GM23338 (cell line): ENCODE measurements at regions not wholly inside any gene's neighbourhood (a gene's known extent, or its start where the extent isn't known, plus 50 kb on each side); places are given as distances from the start of the nearest gene placed in this dataset.

ENCODE experiments used
- ATAC-seq: fragments of 200-7000 bp; cut with Tn5 transposase; 3 replicates; pipeline ENCODE4 v1.9.1; 2020
- DNase-seq: peaks from one replicate; pipeline ENCODE4 v3.0.0-alpha.2; 2015; ENCODE audit warnings: low spot score
- H2AFZ ChIP-seq: fragments of 200-600 bp; sonication (generic); 2 replicates; pipeline ENCODE4 v1.8.0; 2016; ENCODE audit warnings: antibody characterized with exemption, mild to moderate bottlenecking, moderate library complexity
- H3F3A ChIP-seq: fragments of 200-600 bp; sonication (generic); replicated peaks from 2 replicates; pipeline ENCODE4 v1.8.0; 2017; ENCODE audit warnings: antibody characterized with exemption, mixed run types, low read depth
- H3K27ac ChIP-seq: fragments of 200-600 bp; sonication (generic); 2 replicates; pipeline ENCODE4 v1.6.1; 2016; ENCODE audit warnings: low read depth
- H3K27me3 ChIP-seq: fragments of 200-600 bp; sonication (generic); 2 replicates; pipeline ENCODE4 v1.8.0; 2016; ENCODE audit warnings: mild to moderate bottlenecking, mixed run types, moderate library complexity; ENCODE audit not compliant: insufficient read depth
- H3K36me3 ChIP-seq: fragments of 200-600 bp; sonication (generic); 2 replicates; pipeline ENCODE4 v1.8.0; 2016; ENCODE audit warnings: mild to moderate bottlenecking; ENCODE audit not compliant: insufficient read depth
- H3K4me1 ChIP-seq: fragments of 200-600 bp; sonication (generic); 2 replicates; pipeline ENCODE4 v1.8.0; 2016; ENCODE audit warnings: mild to moderate bottlenecking, moderate library complexity; ENCODE audit not compliant: insufficient read depth
- H3K4me2 ChIP-seq: fragments of 200-600 bp; sonication (generic); 2 replicates; pipeline ENCODE4 v1.7.1; 2017; ENCODE audit warnings: mixed run types
- H3K4me3 ChIP-seq: fragments of 200-600 bp; sonication (generic); 2 replicates; pipeline ENCODE4 v1.6.1; 2016; ENCODE audit warnings: mixed run types
- H3K79me2 ChIP-seq: fragments of 200-600 bp; sonication (generic); replicated peaks from 2 replicates; pipeline ENCODE4 v1.8.0; 2017; ENCODE audit warnings: mild to moderate bottlenecking; ENCODE audit not compliant: insufficient read depth
- H3K9me2 ChIP-seq: fragments of 200-600 bp; sonication (generic); 2 replicates; pipeline ENCODE4 v1.8.0; 2017; ENCODE audit not compliant: insufficient read depth
- H4K20me1 ChIP-seq: fragments of 200-600 bp; sonication (generic); replicated peaks from 2 replicates; pipeline ENCODE4 v1.8.0; 2017; ENCODE audit warnings: mild to moderate bottlenecking; ENCODE audit not compliant: insufficient read depth
- H3K27ac Mint-ChIP-seq: 2 replicates; pipeline ENCODE4 v1.8.0; 2020; ENCODE audit warnings: inconsistent platforms, mild to moderate bottlenecking, moderate library complexity, mixed read lengths
- H3K27me3 Mint-ChIP-seq: 3 replicates; pipeline ENCODE4 v1.8.0; 2022; ENCODE audit warnings: low read depth, mild to moderate bottlenecking, moderate library complexity, mixed read lengths, inconsistent platforms; ENCODE audit not compliant: insufficient read depth, poor library complexity
- H3K36me3 Mint-ChIP-seq: 3 replicates; pipeline ENCODE4 v1.8.0; 2021; ENCODE audit warnings: low read depth, mild to moderate bottlenecking, inconsistent platforms, moderate library complexity, mixed read lengths
- H3K4me1 Mint-ChIP-seq: 3 replicates; pipeline ENCODE4 v1.8.0; 2020; ENCODE audit warnings: mild to moderate bottlenecking, inconsistent platforms, mixed read lengths
- H3K4me3 Mint-ChIP-seq: 3 replicates; pipeline ENCODE4 v1.8.0; 2021; ENCODE audit warnings: moderate library complexity, mild to moderate bottlenecking, inconsistent platforms, mixed read lengths
- H3K9me3 Mint-ChIP-seq: 3 replicates; pipeline ENCODE4 v1.8.0; 2020; ENCODE audit warnings: moderate library complexity, mild to moderate bottlenecking, inconsistent platforms, mixed read lengths
- CREB1 ChIP-seq: fragments of 250-450 bp; sonication (Bioruptor Pico); IDR thresholded peaks from 2 replicates; pipeline ENCODE4 v1.5.0; 2020; ENCODE audit warnings: low read depth, mild to moderate bottlenecking, moderate library complexity
- CTCF ChIP-seq, 2 experiments: fragments of 200-600 bp in 1 of 2; sonication (generic) in 1 of 2; conservative IDR thresholded peaks; 2 replicates each; pipeline versions ENCODE4 v1.5.1 to v1.6.1; 2016 to 2017; ENCODE audit warnings: antibody characterized with exemption in 2 of 2, low read depth in 2 of 2, mild to moderate bottlenecking in 2 of 2, moderate library complexity in 1 of 2
- ETS1 ChIP-seq: IDR thresholded peaks from 2 replicates; pipeline ENCODE4 v1.6.1; 2016; ENCODE audit warnings: antibody characterized with exemption
- EZH2 ChIP-seq: fragments of 200-600 bp; sonication (generic); IDR thresholded peaks from one replicate; pipeline ENCODE4 v1.8.0; 2017; ENCODE audit warnings: antibody characterized with exemption, mild to moderate bottlenecking, low read depth; ENCODE audit not compliant: unreplicated experiment
- EZH2phosphoT487 ChIP-seq: fragments of 200-600 bp; sonication (generic); IDR thresholded peaks from one replicate; pipeline ENCODE4 v1.8.1; 2018; ENCODE audit warnings: antibody characterized with exemption; ENCODE audit not compliant: unreplicated experiment
- JUNB ChIP-seq: IDR thresholded peaks from one replicate; pipeline ENCODE4 v1.6.1; 2016; ENCODE audit warnings: antibody characterized with exemption; ENCODE audit not compliant: unreplicated experiment
- NANOG ChIP-seq: IDR thresholded peaks from 2 replicates; pipeline ENCODE4 v1.6.1; 2016; ENCODE audit warnings: antibody characterized with exemption, borderline replicate concordance
- POLR2AphosphoS5 ChIP-seq: IDR thresholded peaks from 2 replicates; pipeline ENCODE4 v1.6.1; 2016; ENCODE audit warnings: antibody characterized with exemption, low read depth
- REST ChIP-seq: IDR thresholded peaks from one replicate; pipeline ENCODE4 v1.6.1; 2018; ENCODE audit warnings: antibody characterized with exemption; ENCODE audit not compliant: unreplicated experiment
- STAT1 ChIP-seq: IDR thresholded peaks from one replicate; pipeline ENCODE4 v1.6.1; 2016; ENCODE audit warnings: antibody characterized with exemption; ENCODE audit not compliant: unreplicated experiment
- ZNF114 ChIP-seq: fragments of 250-450 bp; sonication (Bioruptor Pico); IDR thresholded peaks from 2 replicates; pipeline ENCODE4 v1.5.0; 2020; ENCODE audit warnings: mild to moderate bottlenecking, moderate library complexity
- ZNF331 ChIP-seq: fragments of 250-450 bp; sonication (Bioruptor Pico); IDR thresholded peaks from 2 replicates; pipeline ENCODE4 v1.5.0; 2020; ENCODE audit warnings: low read depth, mild to moderate bottlenecking, moderate library complexity
- ZNF462 ChIP-seq: fragments of 250-450 bp; sonication (Bioruptor Pico); IDR thresholded peaks from 2 replicates; pipeline ENCODE4 v1.5.0; 2020; ENCODE audit warnings: mild to moderate bottlenecking, moderate library complexity

- DNase-seq (no peak), ATAC-seq (no peak)
- Histone ChIP-seq H3K27ac (no peak overlapping the region), H3K27me3 (no peaks in the 10 kb centered on the region), H3K79me2 (no peaks in the 10 kb centered on the region), H2AFZ (no peak overlapping the region), H3F3A (no peaks in the 10 kb centered on the region), H3K4me3 (no peak overlapping the region), H3K9me2 (no peaks in the 10 kb centered on the region), H3K4me1 (no peaks in the 10 kb centered on the region), H4K20me1 (no peaks in the 10 kb centered on the region), H3K36me3 (no peaks in the 10 kb centered on the region), H3K4me2 (no peak overlapping the region)
- no peak overlapping the region for H3K27ac Mint-ChIP-seq
- H3K4me1 Mint-ChIP-seq, result peaks cover 10% of the 10 kb centered on the region; the same call in 2 of the 3 replicates
- no peaks in the 10 kb centered on the region for H3K36me3 Mint-ChIP-seq
- no peak overlapping the region for H3K4me3 Mint-ChIP-seq
- no peaks in the 10 kb centered on the region for H3K9me3 Mint-ChIP-seq
- H3K27me3 Mint-ChIP-seq, result peaks cover 2% of the 10 kb centered on the region
- TF ChIP-seq STAT1 (no peak), ZNF331 (CRISPR knock-in tag) (no peak), NANOG (no peak), JUNB (no peak), ZNF462 (CRISPR knock-in tag) (no peak), POLR2AphosphoS5 (no peak), EZH2phosphoT487 (no peak), ETS1 (no peak), CTCF (conservative IDR thresholded peaks at IDR 0.05; ENCODE audit: low read depth in 2 of 2) (no peak), EZH2 (no peak), REST (no peak), CREB1 (CRISPR knock-in tag) (no peak), ZNF114 (no peak)
Measured at GRCh38 chr4:23058165-23058776, 365.5 kb downstream of the GBA3 start.
